ENCODE measurements at regions not wholly inside any gene's neighbourhood (a gene's known extent, or its start where the extent isn't known, plus 50 kb on each side); places are given as distances from the start of the nearest gene placed in this dataset.

- Histone ChIP-seq H2AK5ac (ENCODE audit: low read length) (no peak overlapping the region), H4K8ac (ENCODE audit: low read depth, low read length) (no peak overlapping the region), H3K27me3 (ENCODE audit: insufficient read depth, low read length) (no peaks in the 10 kb centered on the region), H3K79me2 (ENCODE audit: control insufficient read depth, insufficient read depth, low read length, poor library complexity) (peaks cover 14% of the 10 kb centered on the region), H3K23ac (ENCODE audit: low read length) (no peak overlapping the region), H2BK120ac (ENCODE audit: insufficient read depth, low read length, poor library complexity) (no peak overlapping the region), H3K9ac (ENCODE audit: low read length) (no peak overlapping the region), H3K9me3 (ENCODE audit: insufficient read depth, low read depth, low read length) (no peaks in the 10 kb centered on the region), H3K4ac (ENCODE audit: low read depth, low read length) (no peak overlapping the region), H2BK12ac (ENCODE audit: low read length) (no peak overlapping the region), H3K14ac (ENCODE audit: low read length) (no peak overlapping the region), H3K36me3 (ENCODE audit: control insufficient read depth in 1 of 2, insufficient read depth in 2 of 2, low read length in 2 of 2) (no peaks in the 10 kb centered on the region), H3K79me1 (ENCODE audit: low read length) (peaks cover 6% of the 10 kb centered on the region), H3K4me3 (ENCODE audit: low read depth, low read length) (no peak overlapping the region), H3K27ac (ENCODE audit: low read depth, low read length) (no peak overlapping the region), H2AFZ (ENCODE audit: insufficient read depth, low read length, poor library complexity) (no peak overlapping the region), H3K18ac (ENCODE audit: low read length) (no peak overlapping the region), H3K4me1 (ENCODE audit: control insufficient read depth in 1 of 2, insufficient read depth in 2 of 2, low read length in 2 of 2) (peaks cover 2 to 5% of the 10 kb centered on the region in 2 experiments), H3K4me2 (ENCODE audit: low read length) (no peak overlapping the region), H2BK5ac (ENCODE audit: low read depth, low read length, poor library complexity) (no peak overlapping the region), H4K91ac (ENCODE audit: low read depth, low read length) (no peak overlapping the region), H4K12ac (ENCODE audit: low read depth, low read length) (no peak overlapping the region)
- no peak for DNase-seq
- no CpG with 5 or more reads among the region's 3 CpGs for WGBS (ENCODE audit: extremely low coverage, insufficient coverage, insufficient read length)
Observed at GRCh38 chr7:149627911-149628310, 130.3 kb upstream of the ZNF746 start.

DNA sequence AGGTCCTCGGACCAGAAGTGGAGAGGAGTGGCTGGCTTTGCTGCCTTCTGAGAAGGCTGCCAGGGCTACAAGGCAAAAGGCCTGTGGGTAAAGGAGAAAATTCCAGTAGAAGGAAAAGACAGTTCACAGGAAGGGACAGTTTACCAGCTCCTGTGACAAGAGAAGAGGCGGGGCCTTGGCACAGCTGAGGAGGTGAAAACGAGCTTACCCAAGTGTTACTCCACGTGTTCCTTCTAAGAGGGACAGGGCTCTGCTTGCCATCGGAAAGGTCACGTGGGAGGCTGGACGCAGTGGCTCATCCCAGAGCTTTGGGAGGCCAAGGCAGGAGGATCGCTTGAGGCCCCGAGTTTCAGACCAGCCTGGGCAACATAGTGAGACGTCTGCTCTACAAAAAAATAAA lies 129.4 kb upstream of the ZNF746 start:
- H3K27ac ChIP-seq (ENCODE audit: low read depth, low read length) = no peak overlapping the region
- H2AFZ ChIP-seq (ENCODE audit: insufficient read depth, low read length, poor library complexity) = no peak overlapping the region
- DNase-seq = no peak
- H3K18ac ChIP-seq (ENCODE audit: low read length) = no peak overlapping the region
- no peaks in the 10 kb centered on the region for H3K36me3 ChIP-seq (ENCODE audit: control insufficient read depth in 1 of 2, insufficient read depth in 2 of 2, low read length in 2 of 2)
- H3K27me3 ChIP-seq (ENCODE audit: insufficient read depth, low read length) = no peaks in the 10 kb centered on the region
- H3K9ac ChIP-seq (ENCODE audit: low read length) = no peak overlapping the region
- H2AK5ac ChIP-seq (ENCODE audit: low read length) = no peak overlapping the region
- H3K9me3 ChIP-seq (ENCODE audit: insufficient read depth, low read depth, low read length) = no peaks in the 10 kb centered on the region
- peaks cover 6% of the 10 kb centered on the region for H3K79me1 ChIP-seq (ENCODE audit: low read length)
- peaks cover 2 to 7% of the 10 kb centered on the region in 2 experiments for H3K4me1 ChIP-seq (ENCODE audit: control insufficient read depth in 1 of 2, insufficient read depth in 2 of 2, low read length in 2 of 2)
- no peak overlapping the region for H2BK120ac ChIP-seq (ENCODE audit: insufficient read depth, low read length, poor library complexity)
- H3K4me3 ChIP-seq (ENCODE audit: low read depth, low read length) = no peak overlapping the region
- H3K14ac ChIP-seq (ENCODE audit: low read length) = no peak overlapping the region
- H3K79me2 ChIP-seq (ENCODE audit: control insufficient read depth, insufficient read depth, low read length, poor library complexity) = peaks cover 16% of the 10 kb centered on the region
- H3K23ac ChIP-seq (ENCODE audit: low read length) = no peak overlapping the region
- no peak overlapping the region for H4K12ac ChIP-seq (ENCODE audit: low read depth, low read length)
- no peak overlapping the region for H3K4me2 ChIP-seq (ENCODE audit: low read length)
- no peak overlapping the region for H4K91ac ChIP-seq (ENCODE audit: low read depth, low read length)
- H2BK5ac ChIP-seq (ENCODE audit: low read depth, low read length, poor library complexity) = no peak overlapping the region
- H3K4ac ChIP-seq (ENCODE audit: low read depth, low read length) = no peak overlapping the region
- no peak overlapping the region for H4K8ac ChIP-seq (ENCODE audit: low read depth, low read length)
- no peak overlapping the region for H2BK12ac ChIP-seq (ENCODE audit: low read length)
- WGBS (ENCODE audit: extremely low coverage, insufficient coverage, insufficient read length) = no CpG with 5 or more reads among the region's 10 CpGs

GRCh38 chr7:149625947-149626392 lies 128.4 kb upstream of the ZNF746 start:
- Histone ChIP-seq H3K27ac (ENCODE audit: low read depth, low read length) (no peak overlapping the region), H3K27me3 (ENCODE audit: insufficient read depth, low read length) (no peaks in the 10 kb centered on the region), H3K23ac (ENCODE audit: low read length) (no peak overlapping the region), H2BK5ac (ENCODE audit: low read depth, low read length, poor library complexity) (no peak overlapping the region), H3K14ac (ENCODE audit: low read length) (no peak overlapping the region), H3K4ac (ENCODE audit: low read depth, low read length) (no peak overlapping the region), H3K4me3 (ENCODE audit: low read depth, low read length) (no peak overlapping the region), H3K4me2 (ENCODE audit: low read length) (no peak overlapping the region), H3K9me3 (ENCODE audit: insufficient read depth, low read depth, low read length) (no peaks in the 10 kb centered on the region), H3K79me2 (ENCODE audit: control insufficient read depth, insufficient read depth, low read length, poor library complexity) (peaks cover 16% of the 10 kb centered on the region), H3K4me1 (ENCODE audit: control insufficient read depth in 1 of 2, insufficient read depth in 2 of 2, low read length in 2 of 2) (peaks cover 2 to 7% of the 10 kb centered on the region in 2 experiments), H3K9ac (ENCODE audit: low read length) (no peak overlapping the region), H4K12ac (ENCODE audit: low read depth, low read length) (no peak overlapping the region), H4K8ac (ENCODE audit: low read depth, low read length) (peak overlapping the region; percentile 42), H2BK12ac (ENCODE audit: low read length) (no peak overlapping the region), H2AFZ (ENCODE audit: insufficient read depth, low read length, poor library complexity) (peak overlapping the region; percentile 45), H4K91ac (ENCODE audit: low read depth, low read length) (no peak overlapping the region), H2AK5ac (ENCODE audit: low read length) (no peak overlapping the region), H3K79me1 (ENCODE audit: low read length) (peaks cover 6% of the 10 kb centered on the region), H2BK120ac (ENCODE audit: insufficient read depth, low read length, poor library complexity) (no peak overlapping the region), H3K18ac (ENCODE audit: low read length) (no peak overlapping the region), H3K36me3 (ENCODE audit: control insufficient read depth in 1 of 2, insufficient read depth in 2 of 2, low read length in 2 of 2) (peaks cover 6 to 7% of the 10 kb centered on the region in 2 experiments)
- no CpG with 5 or more reads among the region's 7 CpGs for WGBS (ENCODE audit: extremely low coverage, insufficient coverage, insufficient read length)
- no peak for DNase-seq

DNA sequence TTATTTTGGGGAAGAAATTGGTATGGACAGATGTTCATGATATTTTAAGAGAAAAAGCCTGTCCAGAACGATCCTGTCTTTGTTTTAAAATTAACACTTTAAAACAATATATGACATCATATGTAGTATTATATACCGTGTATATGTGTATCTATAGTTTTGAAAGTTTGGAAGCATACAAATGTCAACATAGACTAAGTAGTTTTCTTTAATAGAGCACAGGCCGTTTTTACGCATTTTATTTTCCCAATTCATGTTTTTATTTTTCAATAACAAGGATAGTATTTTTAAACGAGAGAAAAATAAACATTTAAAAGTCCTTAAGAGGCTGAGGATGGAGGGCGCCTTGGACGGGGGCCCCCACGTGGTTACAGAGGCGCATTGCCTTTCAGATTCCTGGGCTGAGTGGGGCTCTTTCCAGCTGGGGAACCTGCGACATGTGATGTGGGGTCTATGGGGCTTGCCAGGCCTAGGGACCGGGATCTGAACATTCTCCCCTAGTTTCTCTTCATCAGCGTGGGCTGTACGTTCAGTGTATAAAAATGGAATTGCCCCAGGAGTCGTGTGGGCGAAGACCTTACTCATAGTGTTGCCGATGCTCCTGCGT lies 127.8 kb upstream of the ZNF746 start:
- Histone ChIP-seq H3K79me1 (ENCODE audit: low read length) (peaks cover 6% of the 10 kb centered on the region), H3K27ac (ENCODE audit: low read depth, low read length) (no peak overlapping the region), H3K36me3 (ENCODE audit: control insufficient read depth in 1 of 2, insufficient read depth in 2 of 2, low read length in 2 of 2) (peaks cover 11 to 12% of the 10 kb centered on the region in 2 experiments), H3K9ac (ENCODE audit: low read length) (no peak overlapping the region), H3K18ac (ENCODE audit: low read length) (no peak overlapping the region), H4K8ac (ENCODE audit: low read depth, low read length) (peak overlapping the region; percentile 42), H3K14ac (ENCODE audit: low read length) (no peak overlapping the region), H3K4ac (ENCODE audit: low read depth, low read length) (no peak overlapping the region), H3K4me2 (ENCODE audit: low read length) (no peak overlapping the region), H3K79me2 (ENCODE audit: control insufficient read depth, insufficient read depth, low read length, poor library complexity) (peaks cover 16% of the 10 kb centered on the region), H2BK120ac (ENCODE audit: insufficient read depth, low read length, poor library complexity) (no peak overlapping the region), H2AK5ac (ENCODE audit: low read length) (no peak overlapping the region), H4K91ac (ENCODE audit: low read depth, low read length) (no peak overlapping the region), H2BK5ac (ENCODE audit: low read depth, low read length, poor library complexity) (no peak overlapping the region), H3K9me3 (ENCODE audit: insufficient read depth, low read depth, low read length) (no peaks in the 10 kb centered on the region), H2BK12ac (ENCODE audit: low read length) (no peak overlapping the region), H3K4me1 (ENCODE audit: control insufficient read depth in 1 of 2, insufficient read depth in 2 of 2, low read length in 2 of 2) (peaks cover 2 to 7% of the 10 kb centered on the region in 2 experiments), H4K12ac (ENCODE audit: low read depth, low read length) (peak overlapping the region; percentile 16), H2AFZ (ENCODE audit: insufficient read depth, low read length, poor library complexity) (peak overlapping the region; percentile 45), H3K23ac (ENCODE audit: low read length) (no peak overlapping the region), H3K4me3 (ENCODE audit: low read depth, low read length) (no peak overlapping the region), H3K27me3 (ENCODE audit: insufficient read depth, low read length) (no peaks in the 10 kb centered on the region)
- peak in 1 of 2 donors; percentile 56 for DNase-seq
- WGBS (ENCODE audit: extremely low coverage, insufficient coverage, insufficient read length) = no CpG with 5 or more reads among the region's 17 CpGs

Data from trophoblast cell (in vitro differentiated cells and primary cell).